A549 (cell line): ENCODE measurements at regions not wholly inside any gene's neighbourhood (a gene's known extent, or its start where the extent isn't known, plus 50 kb on each side); places are given as distances from the start of the nearest gene placed in this dataset.

Source experiments
- ATAC-seq, 2 experiments: fragments of 200-7000 bp in 1 of 2; fragments of >200 bp in 1 of 2; cut with Nextera tagmentation in 1 of 2; cut with Tn5 transposase in 1 of 2; 3 replicates each; pipeline versions ENCODE4 v1.8.0 to v1.9.1; 2018 to 2020; ENCODE audit warnings: mild to moderate bottlenecking in 1 of 2, moderate library complexity in 1 of 2
- CTCF ChIA-PET: fragments of 300-600 bp; sonication (Branson Sonifier 250); formaldehyde crosslinking; extraction: SDS; loops from one replicate; lab custom pipeline; 2021; ENCODE audit warnings: antibody characterized with exemption, inconsistent platforms; lab: Yijun Ruan, JAX
- POLR2A ChIA-PET: fragments of 350-600 bp; formaldehyde crosslinking; extraction: SDS; loops from one replicate; lab custom pipeline; 2021; ENCODE audit warnings: antibody characterized with exemption, inconsistent platforms; lab: Yijun Ruan, JAX
- DNase-seq, 2 experiments: peaks; one replicate each; pipeline versions ENCODE4 v3.0.0 to v3.0.0-alpha.2; 2011 to 2016; ENCODE audit warnings: low read depth in 1 of 2, low spot score in 1 of 2
- FAIRE-seq: peaks from 2 replicates; lab custom pipeline; 2011; peaks lifted over from hg19 to GRCh38; lab: Jason Lieb, UNC
- H3K27ac ChIP-seq, 2 experiments: fragments of >200 bp; sonication (Bioruptor Twin); formaldehyde crosslinking; 3 replicates each; pipeline ENCODE4 v1.5.1; 2016 to 2017
- H3K4me1 ChIP-seq: fragments of >200 bp; sonication (Bioruptor Twin); formaldehyde crosslinking; 3 replicates; pipeline ENCODE4 v1.6.1; 2016
- H3K4me2 ChIP-seq: fragments of >200 bp; sonication (Bioruptor Twin); formaldehyde crosslinking; 3 replicates; pipeline ENCODE4 v1.6.1; 2016
- H3K4me3 ChIP-seq: fragments of >200 bp; sonication (Bioruptor Twin); formaldehyde crosslinking; 3 replicates; pipeline ENCODE4 v1.5.1; 2016
- H3K9me3 ChIP-seq: fragments of >200 bp; sonication (Bioruptor Twin); formaldehyde crosslinking; 3 replicates; pipeline ENCODE4 v1.6.1; 2016
- CHD2 ChIP-seq: fragments of 150-350 bp; IDR thresholded peaks from 2 replicates; pipeline ENCODE4 v1.6.1; 2014; ENCODE audit warnings: low read length; ENCODE audit not compliant: partially characterized antibody
- EHF ChIP-seq: fragments of 250-450 bp; sonication (Bioruptor Pico); IDR thresholded peaks from 2 replicates; pipeline ENCODE4 v1.5.0; 2020; ENCODE audit warnings: mild to moderate bottlenecking
- ELK1 ChIP-seq: fragments of 150-350 bp; IDR thresholded peaks from 2 replicates; pipeline ENCODE4 v1.6.1; 2014; ENCODE audit warnings: low read depth, mild to moderate bottlenecking, low read length
- ESRRA ChIP-seq: fragments of 150-350 bp; IDR thresholded peaks from 2 replicates; pipeline ENCODE4 v1.6.1; 2014; ENCODE audit warnings: mild to moderate bottlenecking, low read length, borderline replicate concordance
- FOSL2 ChIP-seq, 2 experiments: fragments of 450-650 bp in 1 of 2; fragments of >200 bp in 1 of 2; sonication (Bioruptor Twin) in 1 of 2; formaldehyde crosslinking; IDR thresholded peaks; 2 replicates each; pipeline versions ENCODE4 v1.5.0 to v1.6.1; 2016 to 2020; ENCODE audit warnings: mild to moderate bottlenecking in 1 of 2, moderate library complexity in 1 of 2
- HES2 ChIP-seq: fragments of >200 bp; sonication (Bioruptor Twin); formaldehyde crosslinking; IDR thresholded peaks from 2 replicates; pipeline ENCODE4 v1.6.1; 2016
- HEYL ChIP-seq: fragments of 250-450 bp; sonication (Bioruptor Pico); IDR thresholded peaks from 2 replicates; pipeline ENCODE4 v1.8.0; 2021; ENCODE audit warnings: mild to moderate bottlenecking, moderate library complexity
- KDM5A ChIP-seq: fragments of 200-600 bp; sonication (generic); IDR thresholded peaks from 2 replicates; pipeline ENCODE4 v1.6.1; 2016; ENCODE audit warnings: antibody characterized with exemption, mild to moderate bottlenecking
- MAFK ChIP-seq: fragments of 450-650 bp; IDR thresholded peaks from 2 replicates; pipeline ENCODE4 v1.6.1; 2014; ENCODE audit not compliant: partially characterized antibody
- MAZ ChIP-seq: fragments of 150-350 bp; IDR thresholded peaks from 2 replicates; pipeline ENCODE4 v1.6.1; 2014; ENCODE audit warnings: antibody characterized with exemption, low read depth, low read length, borderline replicate concordance
- NFE2L2 ChIP-seq: fragments of 150-350 bp; conservative IDR thresholded peaks from 2 replicates; pipeline ENCODE4 v1.6.1; 2014; ENCODE audit warnings: low read length
- PHF8 ChIP-seq: fragments of 200-600 bp; sonication (generic); IDR thresholded peaks from 2 replicates; pipeline ENCODE4 v1.6.1; 2016; ENCODE audit warnings: low read depth, mild to moderate bottlenecking, antibody characterized with exemption, moderate library complexity, borderline replicate concordance
- POLR2A ChIP-seq: IDR thresholded peaks from 2 replicates; pipeline ENCODE4 v1.6.1; 2012; ENCODE audit warnings: mild to moderate bottlenecking, low read length
- RFX5 ChIP-seq: fragments of 450-650 bp; IDR thresholded peaks from 2 replicates; pipeline ENCODE4 v1.7.1; 2014; ENCODE audit warnings: antibody characterized with exemption, mild to moderate bottlenecking, moderate library complexity
- RNF2 ChIP-seq: fragments of 200-600 bp; sonication (generic); IDR thresholded peaks from 2 replicates; pipeline ENCODE4 v1.6.1; 2016; ENCODE audit warnings: low read depth, mild to moderate bottlenecking, antibody characterized with exemption, moderate library complexity, borderline replicate concordance
- SMC3 ChIP-seq: fragments of >200 bp; sonication (Bioruptor Twin); formaldehyde crosslinking; IDR thresholded peaks from 3 replicates; pipeline ENCODE4 v1.6.1; 2018; ENCODE audit warnings: inconsistent platforms
- TFCP2L1 ChIP-seq: fragments of 250-450 bp; sonication (Bioruptor Pico); IDR thresholded peaks from 2 replicates; pipeline ENCODE4 v1.5.0; 2021; ENCODE audit warnings: mild to moderate bottlenecking
- TP53 ChIP-seq: fragments of 250-450 bp; sonication (Bioruptor Pico); IDR thresholded peaks from 2 replicates; pipeline ENCODE4 v1.5.0; 2021; ENCODE audit warnings: mild to moderate bottlenecking, moderate library complexity
- ZNF302 ChIP-seq: fragments of 250-450 bp; sonication (Bioruptor Pico); IDR thresholded peaks from 2 replicates; pipeline ENCODE4 v1.9.0; 2021; ENCODE audit warnings: inconsistent platforms, mild to moderate bottlenecking, moderate library complexity
- ZSCAN20 ChIP-seq: fragments of 250-450 bp; sonication (Bioruptor Pico); IDR thresholded peaks from 2 replicates; pipeline ENCODE4 v1.8.0; 2022; ENCODE audit warnings: mild to moderate bottlenecking, moderate library complexity
- WGBS: methylation state at CpG from one replicate; pipeline ENCODE4 v1.1.6; 2017; ENCODE audit errors: missing lambda C conversion rate; 5-methylcytosine and 5-hydroxymethylcytosine counted together
- TF ChIP-seq, protein P1 (sequence below): fragments of >200 bp; sonication (Bioruptor Twin); formaldehyde crosslinking; IDR thresholded peaks from 3 replicates; pipeline ENCODE4 v1.5.1; 2016
- TF ChIP-seq, protein P2 (sequence below): fragments of 250-450 bp; sonication (Bioruptor Pico); IDR thresholded peaks from 2 replicates; pipeline ENCODE4 v1.5.0; 2020; ENCODE audit warnings: low read depth, mild to moderate bottlenecking, moderate library complexity
- TF ChIP-seq, protein P3 (sequence below): IDR thresholded peaks from 2 replicates; pipeline ENCODE4 v1.6.1; 2012

DNA sequence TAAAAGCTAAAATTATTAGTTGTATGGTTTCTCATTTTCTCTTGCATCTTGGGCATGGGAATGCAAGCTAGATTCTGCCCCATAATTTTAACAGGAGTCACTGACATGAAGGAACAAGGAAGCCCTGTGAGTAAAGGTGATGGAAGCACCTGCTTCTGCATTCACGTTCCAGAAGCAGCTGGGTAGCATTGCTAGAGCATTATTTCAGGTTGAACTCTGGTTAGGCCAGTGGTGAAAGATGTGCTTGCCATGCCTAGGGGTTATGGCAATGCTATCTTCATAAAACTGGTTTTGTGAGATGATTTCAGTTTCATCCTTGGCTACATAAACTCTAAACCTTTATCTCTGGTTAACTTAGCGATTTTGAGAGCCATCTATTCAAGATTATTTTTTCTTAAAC, 151.4 kb downstream of the TFEC start:
- H3K4me3 ChIP-seq = no peak overlapping the region
- 2% methylated on average over 2 of the region's 2 CpGs for WGBS
- POLR2A ChIA-PET = no interaction called here
- no peaks in the 10 kb centered on the region for H3K4me1 ChIP-seq
- no peak for FAIRE-seq
- H3K4me2 ChIP-seq = no peak overlapping the region
- no peak overlapping the region for H3K27ac ChIP-seq
- CTCF ChIA-PET = no interaction called here
- no peak for ATAC-seq
- TF ChIP-seq RNF2 (no peak), ZSCAN20 (CRISPR knock-in tag) (no peak), ZNF302 (CRISPR knock-in tag) (no peak), TFCP2L1 (no peak), HEYL (no peak), ESRRA (no peak), CHD2 (no peak), ELK1 (no peak), NFE2L2 (no peak), TP53 (no peak), HES2 (no peak), POLR2A (no peak), RFX5 (no peak), MAFK (no peak), PHF8 (no peak), EHF (CRISPR knock-in tag) (no peak)
- TF ChIP-seq, protein P1, sequence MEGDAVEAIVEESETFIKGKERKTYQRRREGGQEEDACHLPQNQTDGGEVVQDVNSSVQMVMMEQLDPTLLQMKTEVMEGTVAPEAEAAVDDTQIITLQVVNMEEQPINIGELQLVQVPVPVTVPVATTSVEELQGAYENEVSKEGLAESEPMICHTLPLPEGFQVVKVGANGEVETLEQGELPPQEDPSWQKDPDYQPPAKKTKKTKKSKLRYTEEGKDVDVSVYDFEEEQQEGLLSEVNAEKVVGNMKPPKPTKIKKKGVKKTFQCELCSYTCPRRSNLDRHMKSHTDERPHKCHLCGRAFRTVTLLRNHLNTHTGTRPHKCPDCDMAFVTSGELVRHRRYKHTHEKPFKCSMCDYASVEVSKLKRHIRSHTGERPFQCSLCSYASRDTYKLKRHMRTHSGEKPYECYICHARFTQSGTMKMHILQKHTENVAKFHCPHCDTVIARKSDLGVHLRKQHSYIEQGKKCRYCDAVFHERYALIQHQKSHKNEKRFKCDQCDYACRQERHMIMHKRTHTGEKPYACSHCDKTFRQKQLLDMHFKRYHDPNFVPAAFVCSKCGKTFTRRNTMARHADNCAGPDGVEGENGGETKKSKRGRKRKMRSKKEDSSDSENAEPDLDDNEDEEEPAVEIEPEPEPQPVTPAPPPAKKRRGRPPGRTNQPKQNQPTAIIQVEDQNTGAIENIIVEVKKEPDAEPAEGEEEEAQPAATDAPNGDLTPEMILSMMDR = no peak
- TF ChIP-seq, protein P2, sequence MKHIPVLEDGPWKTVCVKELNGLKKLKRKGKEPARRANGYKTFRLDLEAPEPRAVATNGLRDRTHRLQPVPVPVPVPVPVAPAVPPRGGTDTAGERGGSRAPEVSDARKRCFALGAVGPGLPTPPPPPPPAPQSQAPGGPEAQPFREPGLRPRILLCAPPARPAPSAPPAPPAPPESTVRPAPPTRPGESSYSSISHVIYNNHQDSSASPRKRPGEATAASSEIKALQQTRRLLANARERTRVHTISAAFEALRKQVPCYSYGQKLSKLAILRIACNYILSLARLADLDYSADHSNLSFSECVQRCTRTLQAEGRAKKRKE (CRISPR knock-in tag) = no peak
- TF ChIP-seq, protein P3, sequence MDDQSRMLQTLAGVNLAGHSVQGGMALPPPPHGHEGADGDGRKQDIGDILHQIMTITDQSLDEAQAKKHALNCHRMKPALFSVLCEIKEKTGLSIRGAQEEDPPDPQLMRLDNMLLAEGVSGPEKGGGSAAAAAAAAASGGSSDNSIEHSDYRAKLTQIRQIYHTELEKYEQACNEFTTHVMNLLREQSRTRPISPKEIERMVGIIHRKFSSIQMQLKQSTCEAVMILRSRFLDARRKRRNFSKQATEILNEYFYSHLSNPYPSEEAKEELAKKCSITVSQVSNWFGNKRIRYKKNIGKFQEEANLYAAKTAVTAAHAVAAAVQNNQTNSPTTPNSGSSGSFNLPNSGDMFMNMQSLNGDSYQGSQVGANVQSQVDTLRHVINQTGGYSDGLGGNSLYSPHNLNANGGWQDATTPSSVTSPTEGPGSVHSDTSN = no peak
- H3K9me3 ChIP-seq = no peaks in the 10 kb centered on the region
- DNase-seq = no peak

- H3K27ac ChIP-seq = no peak overlapping the region
- FAIRE-seq (no peak), DNase-seq (no peak), ATAC-seq (no peak)
- H3K4me3 ChIP-seq = no peak overlapping the region
- ChIA-PET CTCF (no interaction called here), POLR2A (no interaction called here)
- no peaks in the 10 kb centered on the region for H3K9me3 ChIP-seq
- no peaks in the 10 kb centered on the region for H3K4me1 ChIP-seq
- TF ChIP-seq NFE2L2 (no peak), SMC3 (no peak), KDM5A (no peak), MAZ (no peak)
- no peak overlapping the region for H3K4me2 ChIP-seq
These were observed 160.8 kb downstream of the TFEC start for GRCh38 chr7:115869801-115870200.

- ATAC-seq (no peak), FAIRE-seq (no peak), DNase-seq (no peak)
- no peaks in the 10 kb centered on the region for H3K4me1 ChIP-seq
- WGBS = 52% methylated on average over 3 of the region's 3 CpGs
- no peak overlapping the region for H3K4me3 ChIP-seq
- TF ChIP-seq PHF8 = no peak
- TF ChIP-seq RFX5 = no peak
- TF ChIP-seq FOSL2 (IDR thresholded peaks at IDR 0.05) = no peak
- no peak for TF ChIP-seq FOSL2 (CRISPR knock-in tag; IDR thresholded peaks at IDR 0.05)
- TF ChIP-seq EHF (CRISPR knock-in tag) = no peak
- TF ChIP-seq MAFK = no peak
- ChIA-PET CTCF (no interaction called here), POLR2A (no interaction called here)
- H3K9me3 ChIP-seq = no peaks in the 10 kb centered on the region
- H3K27ac ChIP-seq = no peak overlapping the region
- no peak overlapping the region for H3K4me2 ChIP-seq
These were observed 161.4 kb downstream of the TFEC start for GRCh38 chr7:115869190-115869589.
